ENCODE measurements at regions not wholly inside any gene's neighbourhood (a gene's known extent, or its start where the extent isn't known, plus 50 kb on each side); places are given as distances from the start of the nearest gene placed in this dataset.

DNA sequence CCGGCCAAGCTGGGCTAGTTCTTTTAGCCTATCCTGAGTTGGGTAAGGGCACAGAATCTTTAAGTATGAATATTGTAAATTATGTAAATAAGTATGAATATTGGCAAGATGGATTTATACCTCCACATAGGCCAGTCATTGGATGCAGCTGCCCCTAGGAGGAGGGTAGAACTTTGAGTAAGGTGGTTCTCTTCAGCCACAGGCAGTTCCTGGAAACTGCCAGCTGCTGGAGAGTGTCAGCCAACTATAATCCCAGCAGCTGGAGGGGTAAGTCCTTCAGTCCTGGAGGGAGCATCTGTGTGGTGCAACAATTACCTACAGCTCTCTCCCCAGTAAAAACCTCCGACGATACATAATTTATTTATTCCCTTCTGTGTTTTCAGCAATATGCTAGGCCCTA lies 65.8 kb upstream of the TMPO start:
- no peak for DNase-seq

DNA sequence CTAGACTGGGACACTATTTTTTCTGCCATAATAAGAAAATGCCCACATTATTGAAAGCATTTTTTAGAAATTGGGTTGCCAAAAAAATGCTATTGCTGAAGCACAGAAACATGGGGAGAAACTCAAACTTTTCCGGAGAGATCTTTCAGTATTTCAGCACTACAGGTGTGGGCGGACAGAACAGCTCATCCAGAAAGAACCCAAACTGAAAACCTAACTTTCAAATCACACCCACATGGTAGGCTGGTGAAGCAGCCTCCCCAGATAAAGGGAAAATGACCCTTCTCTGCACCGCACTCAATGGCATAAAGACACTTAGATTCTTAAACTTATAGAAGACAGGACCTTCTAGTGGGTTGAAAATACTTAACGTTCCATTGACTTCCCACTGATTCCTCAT lies 62.3 kb upstream of the TMPO start:
- DNase-seq = peak; percentile 43

DNA sequence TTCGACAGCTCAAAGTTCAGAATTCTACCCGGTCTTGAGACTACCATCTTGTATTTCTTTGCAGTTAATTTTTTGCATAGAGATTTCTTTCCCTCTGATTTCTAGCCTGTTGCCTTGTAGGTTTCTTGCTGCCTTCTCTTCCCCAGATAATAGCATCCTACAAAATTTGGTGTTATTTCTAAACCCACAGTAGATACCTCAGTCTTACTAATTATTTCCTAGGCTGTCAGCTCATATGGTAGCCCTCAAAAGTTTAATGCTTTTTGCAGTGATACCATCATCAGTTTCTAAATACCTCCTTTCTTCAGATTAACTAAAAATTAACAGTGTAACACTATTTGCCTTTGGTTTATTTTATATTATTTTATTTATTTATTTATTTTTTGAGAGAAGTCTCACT lies 61.9 kb upstream of the TMPO start:
- no peak for DNase-seq

DNA sequence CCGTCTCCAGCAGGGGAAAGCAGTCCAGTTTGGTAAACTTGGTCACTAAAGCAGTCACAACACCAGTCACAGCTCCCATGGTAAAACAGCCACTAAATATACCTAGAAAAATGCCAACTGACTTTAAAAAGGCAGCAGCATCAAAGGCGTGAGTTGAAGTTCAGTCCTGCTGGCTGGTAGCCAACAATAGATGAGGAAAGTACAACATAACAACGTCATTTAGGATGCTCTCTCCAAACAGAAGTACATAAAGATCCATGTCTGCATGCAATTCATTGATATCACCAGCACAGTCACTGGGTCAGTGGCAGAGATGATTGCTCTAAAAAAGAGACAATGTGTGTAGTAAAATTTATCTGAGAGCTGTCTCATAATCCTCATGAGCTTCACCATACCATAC lies 59.3 kb upstream of the TMPO start:
- DNase-seq = no peak

DNA sequence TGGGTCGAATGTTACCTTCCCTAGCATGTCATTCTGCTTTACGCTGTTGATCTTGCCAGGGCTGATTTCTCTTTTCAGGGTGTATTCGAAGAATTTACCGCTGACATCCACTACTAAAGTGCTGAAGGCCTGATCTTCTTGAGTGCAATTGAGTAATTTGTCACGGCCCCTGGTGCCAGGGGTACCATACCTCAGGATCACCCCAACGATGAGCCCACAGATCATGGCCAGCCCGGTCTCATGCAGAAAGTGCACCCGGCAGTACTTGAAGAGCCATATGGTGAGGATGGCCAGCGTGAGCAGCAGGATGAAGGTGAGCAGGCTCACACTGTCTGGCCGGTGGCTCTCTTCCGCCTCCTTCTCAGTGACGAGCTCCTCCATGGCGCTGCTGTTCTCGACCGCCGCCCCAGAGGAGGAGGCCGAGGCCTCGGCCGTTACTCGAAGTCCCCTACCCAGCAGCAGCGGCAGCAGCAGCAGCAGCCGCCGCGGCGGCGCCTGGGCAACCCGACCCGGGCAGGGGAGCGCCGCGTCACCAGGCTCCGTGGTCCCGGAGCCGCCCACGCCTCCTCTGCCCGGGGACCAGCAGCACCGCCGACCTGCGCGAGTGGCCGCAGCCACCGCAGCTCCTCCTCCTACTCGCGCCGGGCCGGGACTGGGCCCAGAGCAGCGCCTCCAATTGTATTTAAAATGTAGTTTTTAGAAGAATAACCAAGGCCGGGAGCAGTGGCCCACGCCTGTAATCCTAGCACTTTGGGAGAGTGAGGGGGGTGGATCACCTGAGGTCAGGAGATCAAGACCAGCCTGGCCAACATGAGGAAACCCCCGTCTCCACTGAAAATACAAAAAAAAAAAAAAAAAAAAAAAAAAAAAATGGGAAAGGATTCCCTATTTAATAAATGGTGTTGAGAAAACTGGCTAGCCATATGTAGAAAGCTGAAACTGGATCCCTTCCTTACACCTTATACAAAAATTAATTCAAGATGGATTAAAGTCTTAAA lies 58.5 kb upstream of the TMPO start:
- peak; percentile 52 for DNase-seq

DNA sequence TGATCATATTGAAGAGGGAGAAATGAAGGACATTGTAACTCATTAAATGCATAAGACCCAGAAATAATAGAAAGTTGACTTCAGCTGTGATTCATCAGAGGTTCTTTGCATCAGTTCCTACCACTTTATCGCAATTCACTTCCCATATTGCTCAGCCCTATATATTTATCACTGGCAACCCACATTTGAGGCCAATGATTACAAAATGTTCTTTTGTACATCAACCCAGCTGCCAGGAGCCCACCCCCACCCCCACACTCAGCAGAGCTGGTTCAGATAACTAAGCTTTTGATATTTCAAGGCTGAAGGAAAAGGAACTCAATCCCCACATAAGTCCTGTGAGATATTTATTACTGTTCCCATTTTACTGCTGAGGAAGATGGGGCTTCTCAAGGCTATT lies 51.2 kb upstream of the TMPO start:
- no peak for DNase-seq

DNA sequence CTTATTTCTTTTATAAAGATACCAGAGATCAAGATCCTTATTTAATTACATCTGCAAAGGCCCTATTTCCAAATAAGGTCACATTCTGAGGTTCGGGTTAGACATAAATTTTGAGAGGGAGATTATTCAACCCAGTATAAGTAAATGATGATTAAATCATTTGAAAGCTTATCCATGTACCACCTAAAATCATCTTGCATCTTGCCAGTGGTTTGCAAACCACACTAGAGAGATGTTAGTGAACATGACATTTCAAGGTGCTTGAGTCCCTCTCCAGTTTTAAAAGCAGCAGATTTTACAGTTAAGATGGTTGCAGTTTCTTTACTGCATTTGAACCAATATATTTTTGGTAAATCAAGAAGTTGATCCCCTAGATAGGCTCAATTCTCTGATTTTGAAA lies 49.9 kb upstream of the TMPO start:
- DNase-seq = no peak
